ENCODE measurements at regions not wholly inside any gene's neighbourhood (a gene's known extent, or its start where the extent isn't known, plus 50 kb on each side); places are given as distances from the start of the nearest gene placed in this dataset.

GRCh38 chr6:90406142-90406794 is 109.6 kb upstream of the BACH2 start:
- Histone ChIP-seq H3K79me2 (ENCODE audit: control insufficient read depth, insufficient read depth, low read length, unreplicated experiment) (no peaks in the 10 kb centered on the region), H3K4me1 (ENCODE audit: control insufficient read depth, insufficient read depth, low read length, unreplicated experiment) (peaks cover 2% of the 10 kb centered on the region), H2AFZ (ENCODE audit: low read length, unreplicated experiment) (no peak overlapping the region), H3K4me3 (ENCODE audit: low read depth, low read length) (no peak overlapping the region), H3K27me3 (ENCODE audit: insufficient read depth, low read length) (peaks cover 21% of the 10 kb centered on the region), H3K27ac (ENCODE audit: low read depth, low read length) (no peak overlapping the region), H3K36me3 (ENCODE audit: insufficient read depth, low read length) (no peaks in the 10 kb centered on the region)

- no peak overlapping the region for H3K4me3 ChIP-seq (ENCODE audit: low read depth, low read length)
- peaks cover 40% of the 10 kb centered on the region for H3K27me3 ChIP-seq (ENCODE audit: insufficient read depth, low read length)
- no peaks in the 10 kb centered on the region for H3K36me3 ChIP-seq (ENCODE audit: insufficient read depth, low read length)
- H3K79me2 ChIP-seq (ENCODE audit: control insufficient read depth, insufficient read depth, low read length, unreplicated experiment), result no peaks in the 10 kb centered on the region
- H3K27ac ChIP-seq (ENCODE audit: low read depth, low read length), result no peak overlapping the region
- no peak overlapping the region for H2AFZ ChIP-seq (ENCODE audit: low read length, unreplicated experiment)
- H3K4me1 ChIP-seq (ENCODE audit: control insufficient read depth, insufficient read depth, low read length, unreplicated experiment), result peaks cover 2% of the 10 kb centered on the region
These were observed 107.1 kb upstream of the BACH2 start for GRCh38 chr6:90403489-90404381.

GRCh38 chr6:90402831-90403192 is 106.2 kb upstream of the BACH2 start:
- peaks cover 2% of the 10 kb centered on the region for H3K4me1 ChIP-seq (ENCODE audit: control insufficient read depth, insufficient read depth, low read length, unreplicated experiment)
- no peak overlapping the region for H3K27ac ChIP-seq (ENCODE audit: low read depth, low read length)
- peaks cover 50% of the 10 kb centered on the region for H3K27me3 ChIP-seq (ENCODE audit: insufficient read depth, low read length)
- H3K4me3 ChIP-seq (ENCODE audit: low read depth, low read length), result no peak overlapping the region
- no peaks in the 10 kb centered on the region for H3K79me2 ChIP-seq (ENCODE audit: control insufficient read depth, insufficient read depth, low read length, unreplicated experiment)
- no peak overlapping the region for H2AFZ ChIP-seq (ENCODE audit: low read length, unreplicated experiment)
- no peaks in the 10 kb centered on the region for H3K36me3 ChIP-seq (ENCODE audit: insufficient read depth, low read length)

GRCh38 chr6:90401933-90402830 is 105.5 kb upstream of the BACH2 start:
- Histone ChIP-seq H3K36me3 (ENCODE audit: insufficient read depth, low read length) (no peaks in the 10 kb centered on the region), H3K27ac (ENCODE audit: low read depth, low read length) (no peak overlapping the region), H2AFZ (ENCODE audit: low read length, unreplicated experiment) (no peak overlapping the region), H3K79me2 (ENCODE audit: control insufficient read depth, insufficient read depth, low read length, unreplicated experiment) (no peaks in the 10 kb centered on the region), H3K27me3 (ENCODE audit: insufficient read depth, low read length) (peaks cover 56% of the 10 kb centered on the region), H3K4me3 (ENCODE audit: low read depth, low read length) (no peak overlapping the region), H3K4me1 (ENCODE audit: control insufficient read depth, insufficient read depth, low read length, unreplicated experiment) (peaks cover 2% of the 10 kb centered on the region)

DNA sequence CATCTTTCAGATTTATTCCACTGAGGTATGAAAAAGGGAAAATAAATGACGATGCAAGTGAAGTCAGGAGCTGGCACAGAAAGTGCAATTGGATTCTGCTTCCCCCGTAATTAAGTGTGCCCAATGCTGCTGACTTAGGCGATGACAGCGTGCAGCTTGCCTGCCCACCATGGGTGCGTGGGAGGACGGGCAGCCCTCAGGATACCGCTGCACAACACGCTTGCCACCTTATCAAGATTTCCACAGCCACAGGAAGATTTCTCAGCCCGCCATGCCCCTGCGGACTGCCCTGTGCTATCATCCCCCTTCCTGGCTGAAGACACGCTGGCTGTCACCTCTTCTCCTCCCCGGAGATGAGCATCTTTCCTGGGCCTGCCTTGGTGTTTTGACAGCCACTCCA is 103.3 kb upstream of the BACH2 start:
- Histone ChIP-seq H3K79me2 (ENCODE audit: control insufficient read depth, insufficient read depth, low read length, unreplicated experiment) (no peaks in the 10 kb centered on the region), H3K4me1 (ENCODE audit: control insufficient read depth, insufficient read depth, low read length, unreplicated experiment) (no peaks in the 10 kb centered on the region), H3K27me3 (ENCODE audit: insufficient read depth, low read length) (peaks cover 69% of the 10 kb centered on the region), H3K4me3 (ENCODE audit: low read depth, low read length) (no peak overlapping the region), H3K27ac (ENCODE audit: low read depth, low read length) (no peak overlapping the region), H3K36me3 (ENCODE audit: insufficient read depth, low read length) (no peaks in the 10 kb centered on the region), H2AFZ (ENCODE audit: low read length, unreplicated experiment) (no peak overlapping the region)

DNA sequence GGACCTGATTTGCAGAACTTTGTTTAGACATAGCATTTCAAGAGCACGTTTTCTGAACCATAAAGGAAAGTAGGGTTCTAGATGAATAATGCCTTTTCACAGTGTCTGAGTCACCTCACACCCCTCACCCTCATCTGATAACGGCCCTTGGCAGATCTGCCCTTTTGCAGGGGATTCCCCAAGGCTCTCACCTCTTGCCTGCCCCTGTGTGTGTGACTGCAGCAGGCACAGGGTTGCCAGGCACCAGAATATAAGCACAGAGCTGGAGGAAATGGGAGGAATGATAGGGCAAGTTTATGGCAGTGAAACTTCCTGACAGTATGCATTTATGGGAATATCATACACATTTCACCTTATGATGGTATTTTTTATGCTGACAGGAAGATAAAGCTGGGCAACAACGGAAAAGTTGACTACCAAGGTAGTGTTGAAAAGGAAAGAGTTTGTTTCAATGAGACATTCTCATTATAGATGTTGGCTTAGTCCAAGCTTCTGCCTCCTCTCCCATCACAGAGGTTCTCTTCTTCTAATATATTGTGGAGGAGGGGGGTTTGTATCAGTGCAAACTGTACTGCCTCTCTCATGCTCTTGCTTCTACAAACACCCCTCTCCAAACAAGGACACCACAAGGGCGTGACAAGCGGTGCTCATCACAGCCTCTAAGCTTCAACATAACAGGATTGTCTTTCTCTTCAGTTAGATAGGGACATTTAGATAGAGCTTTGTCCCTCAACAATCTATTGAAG is 101.5 kb upstream of the BACH2 start:
- Histone ChIP-seq H3K4me3 (ENCODE audit: low read depth, low read length) (no peak overlapping the region), H3K4me1 (ENCODE audit: control insufficient read depth, insufficient read depth, low read length, unreplicated experiment) (no peaks in the 10 kb centered on the region), H2AFZ (ENCODE audit: low read length, unreplicated experiment) (no peak overlapping the region), H3K27me3 (ENCODE audit: insufficient read depth, low read length) (peaks cover 71% of the 10 kb centered on the region), H3K27ac (ENCODE audit: low read depth, low read length) (no peak overlapping the region), H3K36me3 (ENCODE audit: insufficient read depth, low read length) (no peaks in the 10 kb centered on the region), H3K79me2 (ENCODE audit: control insufficient read depth, insufficient read depth, low read length, unreplicated experiment) (no peaks in the 10 kb centered on the region)

- H3K36me3 ChIP-seq (ENCODE audit: insufficient read depth, low read length), result no peaks in the 10 kb centered on the region
- H3K27ac ChIP-seq (ENCODE audit: low read depth, low read length), result no peak overlapping the region
- H3K27me3 ChIP-seq (ENCODE audit: insufficient read depth, low read length), result peaks cover 63% of the 10 kb centered on the region
- no peaks in the 10 kb centered on the region for H3K79me2 ChIP-seq (ENCODE audit: control insufficient read depth, insufficient read depth, low read length, unreplicated experiment)
- H3K4me1 ChIP-seq (ENCODE audit: control insufficient read depth, insufficient read depth, low read length, unreplicated experiment), result no peaks in the 10 kb centered on the region
- no peak overlapping the region for H2AFZ ChIP-seq (ENCODE audit: low read length, unreplicated experiment)
- no peak overlapping the region for H3K4me3 ChIP-seq (ENCODE audit: low read depth, low read length)
These were observed 100.4 kb upstream of the BACH2 start for GRCh38 chr6:90397047-90397446.

- no peaks in the 10 kb centered on the region for H3K4me1 ChIP-seq (ENCODE audit: control insufficient read depth, insufficient read depth, low read length, unreplicated experiment)
- no peak overlapping the region for H2AFZ ChIP-seq (ENCODE audit: low read length, unreplicated experiment)
- H3K36me3 ChIP-seq (ENCODE audit: insufficient read depth, low read length), result no peaks in the 10 kb centered on the region
- H3K4me3 ChIP-seq (ENCODE audit: low read depth, low read length), result no peak overlapping the region
- peaks cover 34% of the 10 kb centered on the region for H3K27me3 ChIP-seq (ENCODE audit: insufficient read depth, low read length)
- H3K79me2 ChIP-seq (ENCODE audit: control insufficient read depth, insufficient read depth, low read length, unreplicated experiment), result no peaks in the 10 kb centered on the region
- no peak overlapping the region for H3K27ac ChIP-seq (ENCODE audit: low read depth, low read length)
These were observed 96.7 kb upstream of the BACH2 start for GRCh38 chr6:90393232-90393884.

- Histone ChIP-seq H3K27me3 (ENCODE audit: insufficient read depth, low read length) (peaks cover 12% of the 10 kb centered on the region), H3K4me3 (ENCODE audit: low read depth, low read length) (no peak overlapping the region)
These were observed 93.7 kb upstream of the BACH2 start for GRCh38 chr6:90390379-90390778.

GRCh38 chr6:90388395-90388794 is 91.8 kb upstream of the BACH2 start:
- no peak overlapping the region for H2AFZ ChIP-seq (ENCODE audit: low read length, unreplicated experiment)
- no peaks in the 10 kb centered on the region for H3K27me3 ChIP-seq (ENCODE audit: insufficient read depth, low read length)
- no peak overlapping the region for H3K27ac ChIP-seq (ENCODE audit: low read depth, low read length)
- H3K4me3 ChIP-seq (ENCODE audit: low read depth, low read length), result no peak overlapping the region
- H3K79me2 ChIP-seq (ENCODE audit: control insufficient read depth, insufficient read depth, low read length, unreplicated experiment), result no peaks in the 10 kb centered on the region
- peaks cover 11% of the 10 kb centered on the region for H3K4me1 ChIP-seq (ENCODE audit: control insufficient read depth, insufficient read depth, low read length, unreplicated experiment)
- no peaks in the 10 kb centered on the region for H3K36me3 ChIP-seq (ENCODE audit: insufficient read depth, low read length)

More at GRCh38 chr6:90390379-90390778, 93.7 kb upstream of the BACH2 start:
- Histone ChIP-seq H3K36me3 (ENCODE audit: insufficient read depth, low read length) (no peaks in the 10 kb centered on the region), H3K4me1 (ENCODE audit: control insufficient read depth, insufficient read depth, low read length, unreplicated experiment) (peaks cover 11% of the 10 kb centered on the region), H3K27ac (ENCODE audit: low read depth, low read length) (no peak overlapping the region), H2AFZ (ENCODE audit: low read length, unreplicated experiment) (no peak overlapping the region), H3K79me2 (ENCODE audit: control insufficient read depth, insufficient read depth, low read length, unreplicated experiment) (no peaks in the 10 kb centered on the region)

Measured in ACC112 (cell line).